ENCODE measurements at regions not wholly inside any gene's neighbourhood (a gene's known extent, or its start where the extent isn't known, plus 50 kb on each side); places are given as distances from the start of the nearest gene placed in this dataset.
"Not testable (repeated sequence)": the region's sequence is repeated elsewhere in the genome, so short reads cannot be mapped to it uniquely, and the experiment has no call there.

DNA sequence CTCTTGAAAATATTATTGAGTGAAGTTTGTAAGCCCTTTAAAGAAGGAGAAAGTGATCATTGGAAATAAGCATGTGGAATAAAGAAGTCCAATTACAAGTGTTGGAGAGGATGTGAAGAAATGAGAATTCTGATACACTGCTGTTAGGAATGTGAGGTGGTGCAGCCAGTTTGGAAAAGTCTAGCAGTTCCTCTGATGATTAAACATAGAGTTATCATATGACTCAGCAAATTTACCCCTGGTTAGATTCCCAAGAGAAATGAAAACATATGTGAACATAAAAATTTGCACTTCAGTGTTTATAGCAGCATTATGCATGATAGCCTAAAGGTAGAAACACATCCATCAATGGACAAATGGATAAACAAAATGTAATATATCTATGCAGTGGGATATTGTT is 319.9 kb downstream of the AEBP2 start:
- DNase-seq (ENCODE audit: low spot score in 2 of 2) = no peak
- FAIRE-seq = no peak

DNA sequence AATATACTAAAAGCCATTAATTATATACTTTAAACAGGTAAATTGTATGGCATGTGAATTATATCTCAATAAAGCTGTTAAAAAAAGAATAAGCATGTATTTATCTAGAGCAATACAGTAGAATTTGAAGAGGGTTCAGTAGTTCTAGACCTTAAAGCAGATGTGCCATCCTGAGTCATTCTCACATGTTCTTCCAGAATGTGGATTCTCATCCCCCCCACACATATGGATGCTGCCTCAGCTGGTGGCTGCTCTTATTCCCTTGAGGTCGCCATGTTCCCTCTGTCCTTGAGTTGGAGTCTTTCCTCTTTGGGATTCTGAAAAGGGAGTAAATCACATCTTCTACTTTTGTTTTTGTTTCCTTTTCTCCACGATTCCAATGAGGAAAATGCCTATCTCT is 321.3 kb downstream of the AEBP2 start:
- FAIRE-seq (no peak), DNase-seq (ENCODE audit: low spot score in 2 of 2) (no peak)

DNA sequence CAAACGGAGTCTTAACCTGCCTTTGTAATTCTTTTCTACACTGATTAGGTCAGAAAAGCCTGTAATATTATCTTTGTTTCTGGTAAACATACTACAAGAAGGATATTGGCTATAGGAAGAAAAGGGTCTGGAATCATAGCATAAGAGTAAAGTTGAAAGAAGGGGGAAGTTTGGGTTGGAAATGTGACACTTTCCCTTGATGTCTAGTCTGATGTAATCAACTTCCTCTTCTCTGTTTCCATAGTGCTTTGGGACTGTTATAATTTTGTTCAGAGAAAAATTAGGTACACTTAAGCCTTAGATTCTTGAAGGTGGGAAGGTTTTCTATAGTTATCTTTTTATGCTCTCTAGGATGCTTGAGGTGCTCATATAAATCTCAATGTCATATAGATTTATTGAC is 322.2 kb downstream of the AEBP2 start:
- FAIRE-seq (no peak), DNase-seq (ENCODE audit: low spot score in 2 of 2) (no peak)

DNA sequence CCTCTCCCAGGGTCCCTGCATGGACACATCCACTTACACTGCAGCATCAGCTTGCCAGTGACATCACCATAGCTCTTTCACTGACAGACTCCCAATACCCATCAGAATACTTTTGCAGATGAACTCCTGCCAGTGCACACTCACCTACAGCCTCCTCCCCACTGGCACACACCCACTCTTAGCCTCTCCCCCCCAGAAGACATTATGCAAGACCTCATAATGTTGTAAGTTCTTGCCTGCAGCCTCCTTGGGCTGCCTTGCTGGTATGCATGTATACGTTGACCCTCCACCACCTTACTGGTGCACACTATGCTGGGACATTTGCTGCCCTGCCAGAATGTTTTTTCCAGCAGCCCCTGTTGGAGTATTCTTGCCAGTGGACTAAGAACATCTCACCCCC is 324.2 kb downstream of the AEBP2 start:
- DNase-seq (ENCODE audit: low spot score in 2 of 2) = no peak
- FAIRE-seq = no peak

DNA sequence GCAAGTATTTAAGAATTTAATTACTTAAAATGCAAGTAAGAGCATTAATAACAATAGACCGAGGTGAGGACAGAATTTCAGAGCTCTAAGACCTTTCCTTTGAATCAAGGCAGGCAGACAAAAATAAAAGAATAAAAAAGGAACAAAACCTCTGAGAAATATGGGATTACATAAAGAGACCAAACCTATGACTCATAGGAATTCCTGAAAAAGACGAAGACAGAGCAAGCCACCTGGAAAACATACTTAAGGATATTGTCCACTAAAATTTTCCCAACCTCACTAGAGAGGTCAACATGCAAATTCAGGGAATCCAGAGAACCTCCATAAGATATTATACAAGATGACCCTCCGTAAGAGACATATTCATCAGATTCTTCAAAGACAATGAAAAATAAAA is 325.1 kb downstream of the AEBP2 start:
- FAIRE-seq (no peak), DNase-seq (ENCODE audit: low spot score in 2 of 2) (no peak)

DNA sequence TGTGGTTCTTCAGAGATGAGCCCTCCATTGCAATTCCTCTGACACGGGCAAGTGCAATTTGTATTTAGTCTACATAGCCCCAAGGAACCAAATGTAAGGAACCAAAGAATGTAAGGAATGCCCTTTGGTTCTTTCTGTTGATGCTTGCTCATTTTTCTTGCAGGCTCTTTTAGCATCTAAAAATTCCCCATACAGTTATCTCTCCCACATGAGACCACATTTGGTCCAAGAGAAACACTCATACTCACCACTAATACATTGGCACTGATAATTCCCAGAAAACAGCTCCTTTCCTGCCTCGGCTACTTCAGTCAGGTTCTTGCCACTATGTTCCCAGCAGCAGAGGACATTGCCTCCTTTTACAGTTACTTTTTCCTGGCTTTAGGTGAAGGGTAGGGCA is 332.6 kb downstream of the AEBP2 start:
- DNase-seq (ENCODE audit: low spot score in 2 of 2) = no peak

DNA sequence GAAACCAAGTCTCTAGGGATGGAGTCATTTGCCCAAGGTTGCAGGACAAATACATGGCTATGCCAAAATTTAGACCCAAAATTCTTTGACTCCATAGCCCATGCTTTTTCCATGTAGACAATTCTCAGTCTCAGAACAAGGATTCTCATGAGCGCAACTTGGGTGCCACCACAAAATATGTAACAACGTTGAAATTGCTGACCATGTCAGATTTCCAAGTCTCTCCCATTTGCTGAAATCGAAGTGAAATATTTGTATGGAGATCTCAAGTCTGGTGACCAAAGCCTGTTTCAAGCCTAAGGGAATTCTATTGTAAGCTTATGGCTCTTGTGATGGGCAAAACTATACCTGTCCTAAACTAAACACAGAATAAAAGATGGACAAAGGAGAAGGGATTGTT is 333.5 kb downstream of the AEBP2 start:
- FAIRE-seq (no peak), DNase-seq (ENCODE audit: low spot score in 2 of 2) (no peak)

More for the DNA sequence above, 332.6 kb downstream of the AEBP2 start:
- no peak for FAIRE-seq

DNA sequence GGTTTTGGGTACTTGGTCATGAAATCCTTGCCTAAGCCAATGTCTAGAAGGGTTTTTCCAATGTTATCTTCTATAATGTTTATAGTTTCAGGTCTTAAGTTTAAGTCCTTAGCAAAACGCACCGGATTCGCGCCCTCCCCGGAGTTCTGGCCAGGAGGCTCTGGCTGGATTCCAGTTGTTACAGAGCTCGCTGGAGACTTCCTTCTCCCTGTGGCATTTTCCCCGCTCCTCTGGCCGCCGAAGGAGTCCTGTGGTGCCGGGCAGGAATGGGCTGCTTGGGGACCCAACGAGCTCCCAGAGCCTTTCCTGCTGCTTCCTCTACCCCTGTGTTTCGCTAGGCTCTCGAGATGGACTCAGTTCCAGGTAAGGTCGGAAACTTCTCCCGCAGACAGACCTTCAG is 335.9 kb downstream of the AEBP2 start:
- no peak for DNase-seq (ENCODE audit: low spot score in 2 of 2)
- FAIRE-seq = no peak

DNA sequence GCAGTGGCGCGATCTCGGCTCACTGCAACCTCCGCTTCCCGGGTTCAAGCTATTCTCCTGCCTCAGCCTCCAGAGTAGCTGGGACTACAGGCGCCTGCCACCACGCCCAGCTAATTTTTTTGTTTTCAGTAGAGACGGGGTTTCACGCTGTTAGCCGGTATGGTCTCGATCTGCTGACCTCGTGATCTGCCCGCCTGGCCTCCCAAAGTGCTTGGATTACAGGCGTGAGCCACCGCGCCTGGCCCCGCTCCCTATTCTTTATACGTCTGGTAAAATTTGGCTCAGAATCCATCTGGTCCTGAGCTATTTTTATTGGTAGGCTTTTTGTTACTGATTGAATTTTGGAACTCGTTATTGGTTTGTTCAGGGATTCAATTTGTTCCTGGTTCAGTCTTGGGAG is 336.7 kb downstream of the AEBP2 start:
- not testable (repeated sequence) for FAIRE-seq; DNase-seq (ENCODE audit: low spot score in 2 of 2)

DNA sequence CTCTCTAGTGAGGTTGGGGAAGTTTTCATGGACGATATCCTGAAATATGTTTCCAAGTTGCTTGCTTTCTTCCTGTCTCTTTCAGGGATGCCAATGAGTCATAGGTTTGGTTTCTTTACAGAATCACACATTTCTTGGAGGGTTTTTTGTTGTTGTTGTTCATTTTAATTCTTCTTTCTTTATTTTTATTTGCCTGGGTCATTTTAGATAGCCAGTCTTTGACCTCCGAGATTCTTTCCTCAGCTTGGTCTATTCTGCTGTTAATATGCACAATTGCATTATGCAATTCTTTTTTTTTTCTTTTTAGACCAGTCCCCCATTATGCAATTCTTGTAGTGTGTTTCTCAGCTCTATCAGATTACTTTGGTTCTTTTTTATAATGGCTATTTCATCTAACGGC is 338.9 kb downstream of the AEBP2 start:
- FAIRE-seq = no peak

DNA sequence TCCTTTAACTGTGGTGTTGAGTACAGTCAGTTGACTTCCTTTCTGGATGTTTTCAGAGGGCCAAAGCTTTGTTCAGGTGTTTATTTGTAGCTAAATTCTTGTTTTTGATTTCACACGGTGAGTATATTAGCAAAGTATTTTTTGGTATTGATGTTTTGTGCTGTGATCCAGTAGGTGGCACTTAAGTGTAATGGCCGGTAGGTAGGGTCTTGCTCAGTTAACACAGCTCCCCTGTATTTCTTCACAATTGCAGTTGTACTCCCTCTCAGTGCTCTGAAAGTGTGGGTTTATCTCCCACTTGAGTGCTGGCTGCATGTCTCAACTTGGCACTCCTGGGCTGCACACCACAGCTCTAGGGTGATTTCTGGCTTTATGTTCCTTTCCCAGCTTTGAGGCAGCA is 339.5 kb downstream of the AEBP2 start:
- DNase-seq (ENCODE audit: low spot score in 2 of 2) = no peak
- FAIRE-seq = no peak

More for the DNA sequence above, 338.9 kb downstream of the AEBP2 start:
- DNase-seq (ENCODE audit: low spot score in 2 of 2) = no peak

DNA sequence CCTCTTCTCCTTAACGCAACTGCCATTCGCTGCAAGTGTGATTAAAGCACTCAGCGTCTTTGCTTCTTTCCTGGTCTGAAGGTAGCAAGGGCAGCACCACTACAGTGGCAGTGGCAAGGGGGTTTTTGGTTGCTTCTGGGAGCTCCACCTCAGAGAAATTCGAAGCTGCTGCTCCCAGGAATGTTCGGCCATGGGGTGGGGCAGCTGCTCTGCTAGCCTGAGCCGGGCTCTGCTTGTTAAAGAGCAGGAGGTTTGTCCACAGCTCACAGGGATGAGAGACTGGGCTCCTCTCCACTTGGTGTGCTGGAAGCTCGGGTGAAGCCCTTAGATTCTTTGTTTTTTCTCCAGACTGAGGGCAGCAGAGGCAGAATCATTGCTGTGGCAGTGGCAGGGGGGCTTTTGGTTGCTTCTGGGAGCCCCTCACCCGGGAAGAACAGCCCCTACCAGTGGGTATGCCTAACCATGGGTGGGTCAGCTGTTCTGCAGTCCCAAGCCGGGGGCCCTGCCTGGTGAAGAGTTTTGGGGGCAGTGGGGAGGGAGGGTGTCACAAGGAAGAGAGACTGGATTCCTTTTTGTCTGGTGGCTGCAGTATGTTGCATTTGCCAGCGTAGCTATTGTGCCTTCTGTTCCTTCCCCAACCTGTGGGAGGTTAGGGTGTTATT is 340.2 kb downstream of the AEBP2 start:
- DNase-seq (ENCODE audit: low spot score in 2 of 2) (no peak), FAIRE-seq (no peak)

DNA sequence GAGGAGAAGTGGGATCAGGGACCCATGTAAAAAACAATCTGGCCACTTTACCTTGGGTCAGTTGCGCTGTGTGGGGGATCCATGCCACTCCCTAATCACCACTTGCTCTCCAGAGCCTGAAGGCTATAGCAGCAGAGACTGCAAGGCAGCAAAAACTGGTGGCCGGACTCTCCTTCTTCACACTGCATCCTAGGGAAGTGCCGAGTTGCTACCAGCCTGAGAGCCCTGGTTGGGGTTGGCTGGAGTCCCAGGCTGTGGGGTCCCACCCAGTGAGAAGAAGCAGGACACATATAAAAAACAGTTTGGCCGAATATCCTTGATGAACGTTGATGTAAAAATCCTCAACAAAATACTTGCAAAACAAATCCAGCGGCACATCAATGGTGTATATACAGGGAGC is 341.2 kb downstream of the AEBP2 start:
- FAIRE-seq (no peak), DNase-seq (ENCODE audit: low spot score in 2 of 2) (no peak)

DNA sequence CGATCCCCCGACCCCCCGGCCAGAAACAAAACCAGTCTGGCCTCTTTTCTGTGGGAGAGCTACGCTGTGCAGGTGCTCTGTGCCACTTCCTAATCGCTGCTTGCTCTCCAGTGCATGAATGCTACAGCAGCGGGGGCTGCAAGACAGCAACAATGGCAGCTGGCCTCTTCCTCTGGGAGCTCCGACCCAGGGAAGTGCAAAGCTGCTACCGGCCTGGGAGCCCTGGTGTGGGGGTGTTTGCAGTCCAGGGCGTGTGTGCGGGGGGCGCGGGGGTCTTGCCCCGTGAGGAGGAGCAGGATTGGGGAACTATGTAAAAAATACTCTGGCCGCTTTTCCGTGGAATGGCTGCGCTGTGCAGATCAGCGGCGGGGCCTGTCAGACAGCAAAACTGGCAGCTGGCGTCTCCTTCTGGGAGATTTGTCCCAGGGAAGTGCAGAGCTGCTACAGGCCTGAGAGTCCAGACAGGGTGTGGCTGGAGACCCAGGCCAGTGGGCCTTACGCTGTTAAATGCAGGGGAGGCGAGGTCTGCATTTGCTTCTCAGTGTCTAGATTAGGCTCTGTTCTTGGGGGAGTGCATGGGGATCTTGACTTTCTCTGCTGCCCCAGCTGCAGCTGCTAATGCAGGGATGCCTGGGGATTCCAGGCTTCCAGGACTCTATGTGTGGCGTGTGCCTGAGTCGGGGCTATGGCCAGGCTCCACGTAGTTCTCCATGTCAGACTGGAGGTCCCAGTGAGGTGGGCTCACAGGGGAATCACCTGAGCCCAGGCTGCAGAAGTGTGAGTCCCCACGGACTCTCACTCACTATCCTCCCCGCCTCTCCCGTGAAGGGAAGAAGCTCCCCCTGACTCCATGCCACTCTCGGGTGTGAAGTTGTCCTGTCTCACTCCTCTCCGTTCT is 344.5 kb downstream of the AEBP2 start:
- FAIRE-seq (no peak), DNase-seq (ENCODE audit: low spot score in 2 of 2) (no peak)

DNA sequence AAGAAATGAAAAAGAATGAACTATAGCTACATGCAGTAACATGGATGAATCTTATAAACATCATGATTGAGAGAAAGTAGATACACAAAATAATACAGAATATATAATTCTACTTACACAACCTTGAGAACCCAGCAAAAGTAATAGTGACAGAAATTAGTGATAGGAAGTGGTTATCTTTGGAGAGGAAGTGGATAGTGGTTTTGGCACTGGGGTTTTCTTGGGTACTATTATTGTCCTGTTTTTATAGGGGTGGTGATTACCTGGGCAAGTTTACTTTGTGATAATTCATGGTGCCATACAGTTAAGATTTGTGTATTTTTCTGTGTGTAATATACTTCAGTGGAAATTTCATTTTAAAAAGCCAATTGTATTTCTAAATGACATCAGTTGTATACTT is 352.7 kb downstream of the AEBP2 start:
- DNase-seq (ENCODE audit: low spot score in 2 of 2) = no peak
- no peak for FAIRE-seq

DNA sequence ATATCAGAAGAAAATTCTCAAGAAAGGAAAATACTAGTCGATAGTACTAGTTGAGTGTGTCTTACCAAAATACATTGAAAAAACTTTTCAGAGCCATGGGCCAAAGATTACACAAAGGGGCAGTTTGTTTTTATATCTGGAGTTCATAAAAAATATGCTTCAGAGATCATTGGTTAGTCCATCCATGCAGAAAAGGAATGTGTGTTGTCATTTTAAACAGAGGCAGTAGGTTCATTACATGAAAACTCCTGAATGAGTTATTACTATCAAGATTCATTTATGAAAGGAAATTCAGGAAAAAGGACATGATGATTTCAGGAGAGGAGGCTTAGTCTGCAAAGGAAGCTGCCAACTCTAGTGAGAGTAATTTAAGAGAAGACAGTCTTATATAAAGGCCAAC is 354.8 kb downstream of the AEBP2 start:
- no peak for FAIRE-seq
- DNase-seq (ENCODE audit: low spot score in 2 of 2) = no peak

DNA sequence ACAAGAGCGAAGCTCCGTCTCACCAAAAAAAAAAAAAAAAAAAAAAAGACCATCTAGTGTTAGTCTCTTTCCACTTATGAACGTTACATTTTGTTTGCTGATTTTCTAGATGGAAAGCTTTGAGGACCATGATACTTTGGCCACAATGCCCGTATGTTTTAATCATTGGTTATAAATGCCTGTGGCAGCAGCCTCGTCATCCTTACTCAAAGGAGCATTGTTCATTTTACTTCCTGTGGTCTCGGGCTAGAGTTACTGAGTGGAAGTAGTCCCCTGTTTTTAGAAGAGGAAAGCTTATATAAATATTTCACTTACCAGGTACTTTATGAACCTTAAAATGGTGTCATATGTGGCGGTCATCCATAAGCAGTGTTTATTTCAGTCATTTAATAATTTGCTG is 359.9 kb downstream of the AEBP2 start:
- FAIRE-seq = no peak
- DNase-seq (ENCODE audit: low spot score in 2 of 2) = no peak

DNA sequence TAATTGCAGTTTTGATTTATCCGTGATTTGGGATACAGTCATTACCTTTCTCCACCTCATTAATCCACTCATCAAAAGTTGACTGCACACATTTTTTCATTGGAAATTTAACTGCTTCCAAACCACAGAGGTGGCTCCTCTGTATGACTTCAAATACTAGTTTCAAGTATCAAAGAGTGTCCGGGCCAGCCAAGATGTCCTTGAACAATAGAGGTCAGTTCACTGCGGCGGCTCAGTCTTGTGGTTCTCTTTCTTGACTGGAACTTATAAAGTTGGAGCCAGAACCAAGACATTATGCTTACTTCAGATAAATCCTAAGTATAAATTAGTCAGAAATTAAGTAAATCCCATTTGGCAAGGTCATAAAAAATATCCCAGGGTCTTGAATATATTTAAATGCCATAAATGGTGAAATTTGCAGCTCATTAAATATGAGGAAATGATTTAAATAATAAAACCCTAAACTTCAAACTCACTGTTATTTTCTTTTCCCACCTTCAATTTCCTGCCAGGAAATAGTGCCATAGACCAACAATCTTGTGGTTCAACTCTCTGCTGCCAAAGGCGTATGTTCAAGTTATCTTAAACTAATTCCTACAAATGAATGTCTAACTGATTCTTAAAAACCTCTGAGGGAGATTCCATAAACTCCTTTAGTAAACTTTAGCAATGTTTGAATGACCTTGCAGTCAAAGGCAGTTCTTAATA is 360.8 kb downstream of the AEBP2 start:
- FAIRE-seq (no peak), DNase-seq (ENCODE audit: low spot score in 2 of 2) (no peak)

DNA sequence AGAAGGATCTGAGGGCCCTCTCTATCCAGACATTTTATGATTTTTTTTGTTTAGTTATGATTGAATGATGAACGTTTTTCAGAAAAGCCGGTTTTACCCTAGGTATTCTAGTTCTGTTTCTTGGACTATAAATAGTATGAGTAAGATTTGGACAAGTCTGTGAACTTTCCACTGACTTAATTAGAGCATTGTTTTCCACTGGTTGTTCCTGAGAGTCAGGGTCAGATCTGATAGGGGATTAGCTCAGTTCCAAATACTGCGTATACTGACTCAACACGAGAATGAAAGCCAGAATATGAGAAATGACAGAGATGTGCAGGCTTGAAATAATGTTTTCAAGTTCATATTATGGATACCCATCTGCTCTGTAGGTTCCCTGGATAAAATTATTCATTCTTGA is 361.6 kb downstream of the AEBP2 start:
- no peak for FAIRE-seq
- DNase-seq (ENCODE audit: low spot score in 2 of 2) = no peak

DNA sequence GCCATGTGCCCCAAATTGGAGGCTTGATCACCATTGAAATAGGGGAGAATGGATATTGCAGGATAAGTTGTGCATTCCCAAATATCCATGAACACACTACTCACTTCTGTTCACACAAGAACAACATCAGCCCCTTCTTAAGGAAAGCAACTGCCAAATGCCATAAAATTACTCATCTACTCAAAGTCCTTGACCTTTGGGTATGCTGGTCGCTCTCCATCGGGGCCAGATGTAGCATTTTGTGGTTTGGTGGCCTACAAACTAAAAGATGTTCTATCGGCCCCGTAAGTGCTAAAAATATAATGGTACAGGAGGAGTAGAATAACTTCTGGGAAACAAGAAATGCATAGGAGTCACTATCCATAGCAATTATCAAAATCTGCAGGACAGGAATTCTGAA is 362.6 kb downstream of the AEBP2 start:
- FAIRE-seq (no peak), DNase-seq (ENCODE audit: low spot score in 2 of 2) (no peak)

DNA sequence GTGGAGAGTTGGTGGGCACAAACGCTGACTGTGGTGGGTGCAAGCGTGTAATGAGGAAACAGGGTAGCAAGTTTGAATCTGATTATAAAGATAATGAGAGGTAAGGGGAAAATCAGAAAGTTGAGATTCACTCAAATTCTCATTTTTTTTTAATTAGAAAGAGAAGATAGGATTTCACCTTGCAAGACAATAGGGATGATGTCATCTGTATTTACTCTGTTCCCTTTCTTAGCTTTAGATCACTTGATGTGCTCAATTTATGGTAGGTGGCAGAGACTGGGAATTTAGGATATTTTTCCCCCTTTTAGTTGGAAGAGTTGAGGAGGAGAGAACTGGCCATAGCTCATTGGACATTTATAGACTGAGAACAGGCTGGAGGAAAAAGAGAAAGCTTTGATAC is 363.6 kb downstream of the AEBP2 start:
- FAIRE-seq = no peak

DNA sequence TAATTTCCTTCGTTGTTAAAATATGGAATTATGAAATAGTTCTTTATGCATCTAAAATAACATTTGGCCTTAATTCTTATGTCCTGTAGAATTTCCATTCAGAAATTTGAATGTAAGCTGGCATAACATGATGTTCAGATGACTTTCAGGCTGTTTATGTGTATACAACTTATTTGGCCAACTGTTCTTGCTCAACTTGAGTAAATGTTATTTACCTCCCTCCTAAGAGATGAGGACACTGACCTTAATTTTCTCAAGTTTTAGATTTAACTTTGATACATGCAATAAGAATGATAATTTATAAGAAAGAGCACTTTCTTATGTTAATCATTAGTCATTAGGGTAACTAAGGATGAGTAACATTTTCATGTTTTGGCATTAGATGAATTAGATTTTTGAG is 365.4 kb downstream of the AEBP2 start:
- no peak for FAIRE-seq
- DNase-seq (ENCODE audit: low spot score in 2 of 2) = no peak

More for the DNA sequence above, 363.6 kb downstream of the AEBP2 start:
- DNase-seq (ENCODE audit: low spot score in 2 of 2) = no peak

Data from frontal cortex (tissue), 3 donors.